WI38 (cell line): ENCODE measurements at regions not wholly inside any gene's neighbourhood (a gene's known extent, or its start where the extent isn't known, plus 50 kb on each side); places are given as distances from the start of the nearest gene placed in this dataset.

ENCODE experiments used
- H3K4me3 ChIP-seq: 2 replicates; pipeline ENCODE4 v1.5.1; 2011; ENCODE audit warnings: low read depth, mild to moderate bottlenecking, control low read depth, low read length
- CTCF ChIP-seq: IDR thresholded peaks from 2 replicates; pipeline ENCODE4 v1.5.1; 2012; ENCODE audit warnings: low read depth, mild to moderate bottlenecking, control low read depth, low read length

- TF ChIP-seq CTCF, result no peak
- H3K4me3 ChIP-seq, result no peak overlapping the region
Observed at GRCh38 chr1:218078916-218079315, 206.2 kb upstream of the RRP15 start.

- H3K4me3 ChIP-seq, result no peak overlapping the region
- no peak for TF ChIP-seq CTCF
Observed at GRCh38 chr1:218079347-218079746, 205.7 kb upstream of the RRP15 start.

- H3K4me3 ChIP-seq, result no peak overlapping the region
- no peak for TF ChIP-seq CTCF
Observed at GRCh38 chr1:218079820-218080219, 205.3 kb upstream of the RRP15 start.

GRCh38 chr1:218080863-218081262 lies 204.2 kb upstream of the RRP15 start:
- no peak for TF ChIP-seq CTCF
- H3K4me3 ChIP-seq, result no peak overlapping the region

GRCh38 chr1:218081358-218081757 lies 203.7 kb upstream of the RRP15 start:
- no peak for TF ChIP-seq CTCF

GRCh38 chr1:218090459-218090858 lies 194.6 kb upstream of the RRP15 start:
- no peak overlapping the region for H3K4me3 ChIP-seq
- TF ChIP-seq CTCF, result no peak

More at GRCh38 chr1:218081358-218081757, 203.7 kb upstream of the RRP15 start:
- no peak overlapping the region for H3K4me3 ChIP-seq

- H3K4me3 ChIP-seq, result no peak overlapping the region
- no peak for TF ChIP-seq CTCF
Observed at GRCh38 chr1:218101409-218101808, 183.7 kb upstream of the RRP15 start.
